ENCODE measurements at regions not wholly inside any gene's neighbourhood (a gene's known extent, or its start where the extent isn't known, plus 50 kb on each side); places are given as distances from the start of the nearest gene placed in this dataset.
"Not testable (repeated sequence)": the region's sequence is repeated elsewhere in the genome, so short reads cannot be mapped to it uniquely, and the experiment has no call there.

DNA sequence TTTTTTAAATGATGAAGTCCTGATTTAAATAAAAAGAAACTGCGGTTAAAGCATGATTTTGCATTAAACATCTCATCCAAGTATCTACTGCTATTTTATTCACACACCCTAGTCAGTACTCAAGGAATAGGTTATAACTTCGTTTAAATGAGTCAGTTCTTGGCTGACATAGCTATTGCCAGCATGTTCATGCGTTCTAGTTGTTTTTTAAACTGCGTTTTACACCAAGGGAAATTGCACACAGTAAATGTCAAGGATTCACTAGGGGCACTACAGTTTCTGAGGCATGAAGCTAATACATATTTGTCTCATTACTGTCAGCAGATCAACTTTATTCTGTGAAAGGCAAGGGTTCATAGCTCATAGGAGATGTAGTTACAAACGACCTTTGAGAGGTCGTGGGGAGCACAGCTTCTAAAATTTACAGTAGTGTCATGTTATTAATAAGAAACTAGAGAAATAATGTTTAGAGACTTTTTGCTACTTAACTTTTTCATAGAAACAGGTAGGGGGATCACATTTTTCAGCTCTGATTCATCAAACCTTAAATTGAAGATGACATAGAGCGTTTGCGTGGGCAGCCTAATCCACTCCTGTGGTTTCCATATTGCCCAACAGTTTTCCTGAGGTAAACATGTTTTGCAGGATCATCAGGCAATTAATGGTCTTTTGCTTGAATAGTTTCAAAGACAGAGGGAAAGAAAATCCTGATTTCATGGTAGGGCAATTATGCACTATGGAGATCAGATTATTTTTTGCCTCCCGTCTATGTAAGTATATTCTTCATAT is 2222.7 kb upstream of the WWC1 start:
- DNase-seq, result no peak

DNA sequence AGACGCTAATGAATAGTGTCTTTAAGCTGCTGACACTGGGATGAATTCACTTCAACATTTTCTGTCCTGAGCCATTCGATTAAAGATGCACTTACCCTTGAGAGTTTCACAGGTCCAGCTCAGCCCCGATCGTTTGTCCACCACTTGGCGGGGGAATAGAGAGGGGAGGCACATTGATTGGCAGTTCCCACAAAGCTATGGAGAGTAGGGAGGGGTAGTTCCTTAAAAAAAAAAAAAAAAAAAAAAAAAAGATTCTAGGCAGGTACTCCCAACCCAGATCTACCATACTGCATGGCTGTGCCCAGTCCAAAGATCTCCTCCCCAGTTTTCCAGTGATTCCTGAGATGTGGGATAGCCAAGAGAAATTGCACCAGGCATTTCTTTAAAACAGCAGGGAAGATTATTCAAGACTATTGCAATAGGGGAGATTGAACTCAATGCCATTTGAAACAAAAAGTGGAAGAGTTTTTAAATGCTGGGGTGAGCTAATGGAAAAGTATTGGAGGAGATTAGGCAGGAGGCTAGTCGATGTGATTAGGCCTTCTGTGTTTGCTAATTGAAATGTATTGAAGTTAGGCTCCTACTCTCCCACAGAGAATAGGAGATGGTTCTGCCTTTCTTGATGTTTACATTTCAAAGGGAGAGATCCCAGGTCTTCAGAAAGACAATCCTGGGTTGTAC is 2217.4 kb upstream of the WWC1 start:
- no peak for DNase-seq

DNA sequence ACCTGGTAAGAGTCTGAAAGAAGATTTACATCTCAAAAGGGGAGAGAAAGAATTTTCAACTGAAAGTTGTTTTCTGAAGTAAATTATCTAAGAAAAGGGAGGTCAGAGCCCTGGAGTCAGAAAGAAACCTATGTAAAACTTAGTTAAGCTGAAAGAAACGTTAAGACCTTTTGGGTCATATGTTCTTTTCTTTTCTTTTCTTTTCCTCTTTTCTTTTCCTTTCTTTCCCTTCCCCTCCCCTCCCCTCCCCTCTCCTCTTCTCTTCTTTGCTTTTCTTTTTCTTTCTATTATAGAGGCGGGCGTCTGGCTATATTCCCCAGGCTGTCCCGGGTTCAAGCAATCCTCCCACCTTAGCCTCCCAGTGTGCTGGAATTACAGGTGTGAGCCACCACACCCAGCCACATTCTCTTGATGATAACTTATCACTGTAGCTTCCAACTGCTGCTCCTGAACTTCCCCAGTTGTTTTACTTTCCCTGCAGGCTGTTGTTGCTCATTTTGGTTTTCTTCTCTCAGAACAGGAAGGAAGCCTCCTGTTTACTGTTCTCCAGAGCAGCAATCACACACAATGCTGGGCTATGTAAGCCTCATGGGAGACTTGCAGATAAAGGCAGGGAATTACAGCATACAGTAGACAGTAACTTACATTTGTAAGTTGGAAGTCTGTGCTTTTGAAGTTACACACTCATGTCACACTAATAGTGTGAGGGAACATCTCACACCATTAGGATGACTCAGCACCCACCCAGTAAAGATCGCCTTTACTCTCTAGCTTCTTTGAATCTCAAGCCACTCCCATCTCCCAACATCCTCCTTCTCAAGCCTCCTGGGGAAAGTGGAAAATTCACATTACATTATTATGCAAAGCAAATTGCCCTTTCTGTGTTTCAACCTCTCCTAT is 2216.6 kb upstream of the WWC1 start:
- DNase-seq, result peak; percentile 70

DNA sequence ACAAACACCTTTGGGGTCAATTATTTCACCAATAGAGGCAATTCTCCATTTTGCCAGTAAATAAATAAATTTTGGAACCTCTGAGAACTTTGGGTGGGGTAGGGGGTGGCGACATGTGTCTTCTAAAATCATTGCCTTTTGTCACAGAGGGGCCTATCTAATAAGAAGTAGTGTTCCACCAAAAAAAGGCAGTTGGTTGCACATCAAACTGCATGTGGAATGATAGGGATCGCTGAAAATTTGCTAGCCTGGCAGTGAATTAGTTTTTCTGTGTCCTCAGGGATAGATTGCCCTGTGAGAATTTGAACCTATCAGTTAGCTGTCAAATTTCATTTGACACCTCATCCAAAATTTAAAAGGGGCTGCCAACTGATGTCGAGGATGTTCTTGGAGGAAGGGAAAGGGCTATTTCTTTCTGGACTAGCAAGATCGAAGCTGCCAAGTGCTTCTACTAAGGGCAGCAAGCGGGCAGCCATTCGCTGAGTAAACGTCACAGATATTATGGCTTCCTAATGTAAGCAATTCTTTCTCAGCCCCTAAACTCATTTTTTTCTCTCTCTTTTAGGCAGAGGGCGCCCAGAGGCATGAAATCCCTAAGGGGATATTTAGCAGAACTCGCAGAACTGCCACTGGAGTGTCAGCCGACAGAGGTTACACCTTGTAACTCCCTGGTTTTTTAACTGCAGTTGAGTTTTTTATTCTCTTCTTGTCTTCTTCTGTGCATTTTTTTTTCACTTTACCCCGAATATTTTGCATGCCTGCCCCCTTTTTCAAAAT is 2208.1 kb upstream of the WWC1 start:
- no peak for DNase-seq

DNA sequence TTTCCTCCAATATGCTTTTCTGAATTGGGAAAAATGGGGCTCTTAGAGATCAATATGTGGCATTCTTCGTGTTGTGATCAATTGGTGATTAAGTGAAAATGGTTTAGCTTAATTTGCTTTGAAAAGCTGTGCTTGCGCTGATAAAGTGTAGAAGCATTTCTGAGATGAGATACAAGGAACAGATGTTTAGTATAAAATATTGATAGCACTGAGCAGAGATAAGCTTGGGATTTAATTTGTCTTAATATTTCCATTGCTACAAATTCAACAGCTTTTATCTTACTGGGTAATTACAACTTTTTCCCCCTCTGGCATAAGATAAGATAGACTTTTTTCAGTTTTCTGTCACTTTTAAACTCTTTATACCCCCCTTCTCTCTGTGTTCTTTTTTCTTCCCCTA is 2204.9 kb upstream of the WWC1 start:
- no peak for DNase-seq

DNA sequence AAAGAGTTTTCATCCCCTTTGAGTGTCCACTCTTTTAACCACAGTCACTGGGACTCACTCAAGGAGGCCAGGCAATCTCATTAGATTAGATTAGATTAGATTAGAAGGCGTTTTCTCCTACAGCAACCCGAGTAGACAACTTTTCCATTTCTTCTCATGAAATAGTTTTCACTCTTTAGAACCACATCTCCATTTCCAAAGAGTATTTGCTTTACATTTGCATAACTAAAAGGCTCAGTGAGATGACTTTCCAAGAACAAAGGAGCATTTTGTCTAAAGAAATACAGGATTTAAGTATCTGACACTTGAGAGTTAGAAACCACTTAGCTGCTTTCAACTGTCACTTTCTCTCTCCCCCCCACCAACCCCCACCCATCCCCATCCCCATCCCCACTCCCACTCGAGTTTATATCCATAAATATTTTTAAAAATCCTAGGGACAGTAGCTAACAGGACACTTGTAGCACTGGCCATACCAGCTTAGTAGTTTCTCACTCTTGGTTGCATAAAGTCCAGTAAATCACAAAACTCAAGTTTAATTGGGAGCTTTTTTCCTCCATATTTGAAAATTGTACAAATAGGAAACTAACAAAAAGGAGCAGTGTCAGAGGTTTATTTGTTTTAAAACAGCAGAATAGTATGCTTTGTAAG is 2202.9 kb upstream of the WWC1 start:
- peak; percentile 39 for DNase-seq

DNA sequence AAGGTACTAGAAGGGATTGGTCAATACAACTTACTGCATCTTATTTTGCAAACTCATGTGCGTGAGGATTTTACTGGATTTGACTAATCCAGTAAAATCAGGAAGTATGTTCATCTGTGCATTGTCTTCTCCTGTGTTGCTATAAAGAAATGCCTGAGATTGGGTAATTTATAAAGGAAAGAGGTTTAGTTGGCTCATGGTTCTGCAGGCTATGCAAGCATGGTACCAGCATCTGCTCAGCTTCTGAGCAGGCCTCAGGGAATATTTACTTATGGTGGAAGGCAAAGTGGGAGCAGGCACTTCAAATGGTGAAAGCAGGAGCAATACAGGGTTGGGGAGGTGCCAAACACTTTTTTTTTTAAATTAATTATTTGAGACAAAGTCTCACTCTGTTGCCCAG is 2199.5 kb upstream of the WWC1 start:
- no peak for DNase-seq

DNA sequence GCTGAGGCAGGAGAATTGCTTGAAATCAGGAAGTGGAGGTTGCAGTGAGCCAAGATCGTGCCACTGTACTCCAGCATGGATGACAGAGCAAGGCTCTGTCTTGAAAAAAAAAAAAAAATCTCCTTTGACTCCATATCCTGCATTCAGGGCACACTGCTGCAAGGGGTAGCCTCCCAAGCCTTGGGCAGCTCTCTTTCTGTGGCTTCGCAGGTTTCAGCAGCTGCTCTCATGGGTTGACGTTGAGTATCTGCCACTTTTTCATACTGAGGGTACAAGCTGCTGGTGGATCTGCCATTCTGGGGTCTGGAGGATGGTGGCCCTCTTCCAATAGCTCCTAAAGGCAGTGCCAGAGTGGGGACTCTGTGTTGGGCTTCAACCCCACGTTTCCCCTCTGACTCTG is 2198.1 kb upstream of the WWC1 start:
- DNase-seq, result no peak

DNA sequence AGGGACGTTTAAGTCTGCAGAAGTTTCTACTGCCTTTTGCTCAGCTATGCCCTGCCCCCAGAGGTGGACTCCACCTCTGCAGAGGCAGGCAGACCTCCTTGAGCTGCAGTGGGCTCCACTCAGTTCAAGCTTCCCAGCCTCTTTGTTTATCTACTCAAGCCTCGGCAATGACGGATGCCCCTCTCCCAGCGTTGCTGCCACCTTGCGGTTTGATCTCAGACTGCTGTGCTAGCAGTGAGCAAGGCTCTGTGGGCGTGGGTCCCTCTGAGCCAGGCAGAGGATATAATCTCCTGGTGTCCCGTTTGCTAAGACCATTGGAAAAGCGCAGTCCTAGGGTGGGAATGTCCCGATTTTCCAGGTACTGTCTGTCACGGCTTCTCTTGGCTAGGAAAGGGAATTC is 2188.5 kb upstream of the WWC1 start:
- DNase-seq, result no peak

DNA sequence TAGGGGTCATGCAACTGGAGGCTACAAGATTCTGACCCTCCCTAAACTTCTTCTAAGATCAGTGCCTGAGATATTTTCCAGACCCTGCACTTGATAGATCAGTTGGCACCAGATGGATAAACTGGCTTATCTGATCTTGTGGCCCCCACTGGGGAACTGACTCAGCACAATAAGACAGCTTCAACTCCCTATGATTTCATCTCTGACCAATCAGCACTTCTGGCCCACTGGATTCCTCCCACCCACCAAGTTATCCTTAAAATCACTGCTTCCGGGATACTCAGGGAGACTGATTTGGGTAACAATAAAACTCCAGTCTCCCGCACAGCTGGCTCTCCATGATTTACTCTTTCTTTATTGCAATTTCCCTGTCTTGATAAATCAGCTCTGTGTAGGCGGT is 2180.4 kb upstream of the WWC1 start:
- DNase-seq, result no peak

DNA sequence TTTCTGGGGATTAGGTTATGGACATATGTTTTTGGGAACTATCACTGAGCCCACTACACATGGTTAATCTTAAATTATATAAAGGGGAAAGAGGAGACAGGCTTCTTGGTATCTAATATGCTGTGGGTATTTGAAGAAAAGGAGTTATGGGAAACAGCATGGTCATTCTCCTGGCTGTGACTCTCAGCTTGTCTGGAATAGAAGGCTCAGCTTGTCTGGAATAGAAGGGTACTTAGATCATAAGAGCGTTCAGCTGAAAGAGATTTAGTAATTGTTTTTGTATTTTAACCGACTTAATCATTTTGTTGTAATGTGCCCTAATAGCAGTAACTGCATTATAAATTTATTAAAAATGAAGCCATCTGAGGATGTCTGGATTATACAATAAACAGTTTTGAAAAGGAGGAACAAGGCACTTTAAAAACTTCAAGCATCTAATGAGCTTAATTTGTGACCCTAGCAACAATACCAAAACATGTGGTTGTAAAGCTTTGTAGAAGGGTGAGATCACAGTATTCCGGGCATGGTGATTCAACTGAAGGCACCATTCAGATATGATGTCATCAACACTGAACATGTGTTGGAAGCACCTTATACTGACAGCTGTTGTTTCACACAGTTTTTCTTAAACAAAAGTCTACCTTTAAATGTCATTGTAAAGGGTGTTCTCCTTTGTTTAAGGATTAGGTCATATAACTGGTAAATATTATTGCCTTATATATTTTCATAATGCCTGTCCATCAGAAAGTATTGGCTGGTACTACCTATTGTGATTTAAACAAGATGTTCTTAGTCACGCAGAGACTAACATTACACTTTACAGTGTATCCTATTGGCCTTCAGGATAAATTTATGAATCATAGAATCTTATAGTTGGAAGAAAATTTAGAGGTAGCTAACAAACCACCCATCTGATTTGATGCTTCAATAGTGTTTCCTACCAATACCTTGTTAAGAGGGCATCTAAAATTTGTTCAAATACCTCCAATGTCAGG is 2174.1 kb upstream of the WWC1 start:
- no peak for DNase-seq

DNA sequence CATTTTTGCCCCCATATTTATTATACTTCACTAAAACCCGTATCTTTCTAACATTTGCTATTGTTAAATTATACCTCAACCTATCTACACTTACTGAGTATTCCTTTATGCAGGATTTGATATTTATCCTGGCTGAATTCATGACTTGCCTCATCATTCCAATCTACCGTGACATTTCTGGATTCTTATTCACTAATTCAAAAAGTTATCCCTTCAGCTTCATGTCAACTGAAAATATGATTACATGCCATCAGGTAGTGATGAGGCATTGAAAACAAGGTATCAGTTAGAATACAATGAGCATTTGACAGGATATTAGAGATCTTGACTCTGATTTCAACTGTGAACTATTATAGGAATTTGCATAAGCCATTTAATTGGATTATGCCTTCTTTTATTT is 2171.9 kb upstream of the WWC1 start:
- DNase-seq, result no peak

DNA sequence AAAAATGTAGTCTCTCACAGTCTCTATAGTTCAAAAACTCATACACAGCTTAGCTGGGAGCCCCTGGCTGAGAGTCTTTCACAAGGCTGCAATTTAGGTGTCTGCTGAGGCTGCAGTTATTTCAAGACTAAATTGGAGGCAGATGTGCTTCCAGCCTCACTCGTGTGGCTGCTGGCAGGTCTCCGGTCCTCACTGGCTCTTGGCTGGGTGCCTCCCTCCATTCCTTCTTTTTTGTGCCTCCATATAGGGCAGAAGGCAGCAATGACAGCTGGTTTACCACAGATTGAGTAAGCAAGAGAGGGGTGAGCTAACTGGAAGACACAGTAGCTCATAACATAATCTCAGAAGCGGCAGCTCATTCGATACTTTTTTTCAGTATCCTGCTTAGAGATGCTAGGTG is 2167.7 kb upstream of the WWC1 start:
- DNase-seq, result no peak

DNA sequence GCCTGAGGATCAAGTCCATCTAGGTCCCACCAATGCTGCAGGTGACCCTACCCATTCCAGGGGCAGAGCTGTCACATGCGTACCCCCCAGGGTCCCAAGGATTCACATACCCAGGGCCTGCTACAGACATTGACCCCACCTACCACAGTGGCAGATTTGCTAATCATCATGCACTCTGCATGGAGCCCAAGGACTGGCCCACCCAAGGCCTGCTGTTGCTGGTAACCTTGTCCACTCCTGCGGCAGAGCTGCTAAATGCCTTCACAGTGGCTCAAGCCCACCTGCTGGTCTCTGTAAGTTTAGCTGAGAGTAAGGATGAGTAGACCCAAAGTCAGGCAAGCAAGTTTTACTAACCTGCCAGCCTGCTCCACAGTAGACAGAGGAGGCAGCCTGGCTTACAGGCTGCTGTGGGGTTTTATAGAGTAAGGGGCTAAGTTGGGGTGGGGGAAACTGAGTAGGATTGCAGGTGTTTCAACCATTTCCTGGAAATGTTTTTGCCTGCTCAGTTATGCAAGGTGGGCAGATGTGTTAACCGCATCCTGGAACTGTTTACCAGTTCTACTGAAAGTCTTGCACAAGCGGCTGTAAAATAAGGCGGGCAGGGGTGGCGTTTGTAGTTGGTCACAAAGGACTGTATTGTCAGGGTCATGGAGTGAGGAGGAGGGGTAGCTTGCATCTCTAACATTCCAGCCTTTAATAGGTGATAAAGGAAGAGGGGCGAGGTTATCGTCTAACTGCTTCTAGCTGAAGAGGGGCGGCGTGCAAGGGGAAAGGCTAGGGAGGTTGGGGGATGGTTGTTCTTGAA is 2163.5 kb upstream of the WWC1 start:
- DNase-seq, result no peak

DNA sequence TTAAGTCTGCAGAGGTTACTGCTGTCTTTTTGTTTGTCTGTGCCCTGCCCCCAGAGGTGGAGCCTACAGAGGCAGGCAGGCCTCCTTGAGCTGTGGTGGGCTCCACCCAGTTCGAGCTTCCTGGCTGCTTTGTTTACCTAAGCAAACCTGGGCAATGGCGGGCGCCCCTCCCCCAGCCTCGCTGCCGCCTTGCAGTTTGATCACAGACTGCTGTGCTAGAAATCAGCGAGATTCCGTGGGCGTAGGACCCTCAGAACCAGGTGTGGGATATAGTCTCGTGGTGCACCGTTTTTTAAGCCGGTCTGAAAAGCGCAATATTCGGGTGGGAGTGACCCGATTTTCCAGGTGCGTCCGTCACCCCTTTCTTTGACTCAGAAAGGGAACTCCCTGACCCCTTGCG is 2146.3 kb upstream of the WWC1 start:
- DNase-seq, result not testable (repeated sequence)

DNA sequence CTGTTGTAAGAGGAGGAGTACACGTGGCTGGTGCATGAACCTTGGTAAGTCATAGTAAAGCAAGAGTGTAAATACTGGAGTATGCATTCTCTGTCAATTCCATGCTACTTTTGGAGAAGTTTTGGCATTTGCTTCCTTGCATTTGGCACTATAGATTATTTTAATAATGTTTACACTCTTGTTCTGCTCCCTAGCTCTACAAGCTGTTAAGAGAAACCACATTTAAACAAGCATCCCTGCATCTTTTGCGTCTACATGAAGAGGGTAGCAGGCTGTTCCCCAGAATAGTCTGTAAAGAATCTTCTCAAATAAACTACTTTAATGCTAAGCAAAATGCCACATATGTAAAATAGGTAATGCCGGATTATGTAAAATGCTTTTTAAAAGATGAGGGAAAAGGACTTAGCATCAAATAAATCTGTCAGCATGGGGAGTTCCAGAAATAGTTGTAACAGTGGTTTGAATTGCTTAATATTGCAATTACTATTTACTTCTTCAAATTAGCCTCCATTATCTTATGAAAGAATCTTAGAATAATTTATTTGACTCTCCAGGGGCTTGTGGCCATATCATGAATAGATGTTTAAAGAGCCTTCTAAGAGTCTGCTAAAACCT is 2127.3 kb upstream of the WWC1 start:
- no peak for DNase-seq

DNA sequence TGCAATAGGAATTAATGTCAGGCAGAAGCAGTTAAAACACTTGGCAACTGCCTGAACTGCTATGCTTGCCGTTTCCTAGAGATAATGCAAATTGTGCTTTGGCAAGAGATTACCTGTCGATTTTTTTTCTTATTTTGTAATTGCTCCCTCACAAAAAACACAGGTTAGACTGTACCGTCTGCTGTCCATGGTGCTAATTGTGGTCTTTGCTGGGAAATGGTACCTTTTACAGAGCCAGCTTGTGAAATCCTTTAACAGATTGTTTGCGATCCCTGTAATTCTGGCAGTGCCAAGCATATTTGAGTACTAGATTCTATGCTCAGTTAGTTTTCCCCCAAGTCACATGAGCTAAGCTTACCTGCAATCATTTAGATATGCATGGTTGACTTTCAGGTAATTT is 2125.8 kb upstream of the WWC1 start:
- DNase-seq, result peak; percentile 41

DNA sequence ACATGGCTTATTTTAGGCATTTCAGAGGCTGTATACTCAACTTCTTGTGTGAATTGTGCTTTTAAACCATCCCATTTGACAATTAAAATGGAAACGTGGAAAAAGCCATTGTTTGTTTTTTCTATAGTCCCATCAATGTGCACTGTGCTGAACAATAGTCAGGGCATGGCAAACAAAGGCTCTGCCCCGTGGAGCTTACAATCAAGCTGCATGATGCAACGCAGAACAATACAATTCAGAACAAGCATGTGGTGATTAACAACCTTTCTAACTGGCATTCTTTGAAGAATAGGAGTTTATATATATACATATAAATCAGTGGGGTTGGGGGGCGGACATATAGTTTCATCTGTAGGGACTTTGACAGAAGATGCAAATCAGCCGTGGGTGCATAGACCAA is 2125.4 kb upstream of the WWC1 start:
- no peak for DNase-seq

DNA sequence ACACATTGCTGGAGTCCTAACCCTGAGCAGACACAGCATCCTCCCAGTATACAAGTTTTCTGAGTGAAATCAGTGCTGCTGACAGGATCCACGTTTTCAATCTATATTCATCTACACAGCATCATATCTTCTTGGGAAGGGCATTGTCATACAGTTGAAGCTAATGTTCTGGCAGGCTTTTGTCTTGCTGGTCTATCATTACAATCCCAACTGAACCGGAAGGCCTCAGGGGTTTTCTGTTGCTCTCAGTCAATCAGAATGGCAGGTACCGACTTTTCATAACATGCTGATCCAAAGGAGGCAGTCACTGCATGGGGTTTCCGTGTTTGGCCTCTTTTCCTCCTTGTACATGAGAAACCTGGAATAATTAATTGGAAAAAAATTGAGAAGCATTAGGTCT is 2118.8 kb upstream of the WWC1 start:
- no peak for DNase-seq

All from NCI-H1048 (cell line).